ENCODE measurements at regions not wholly inside any gene's neighbourhood (a gene's known extent, or its start where the extent isn't known, plus 50 kb on each side); places are given as distances from the start of the nearest gene placed in this dataset.
"Not testable (repeated sequence)": the region's sequence is repeated elsewhere in the genome, so short reads cannot be mapped to it uniquely, and the experiment has no call there.

GRCh38 chr2:187676050-187676449 is 121.8 kb upstream of the TFPI start:
- not testable (repeated sequence) for TF ChIP-seq CTCF (IDR thresholded peaks at IDR 0.05; ENCODE audit: low read depth, low read length); POLR2A (IDR thresholded peaks at IDR 0.05; ENCODE audit: extremely low read depth, insufficient read length)

All from NB4 (cell line).